NCI-H2196 (cell line): ENCODE measurements at regions not wholly inside any gene's neighbourhood (a gene's known extent, or its start where the extent isn't known, plus 50 kb on each side); places are given as distances from the start of the nearest gene placed in this dataset.
"Not testable (repeated sequence)": the region's sequence is repeated elsewhere in the genome, so short reads cannot be mapped to it uniquely, and the experiment has no call there.

ENCODE experiments used
- DNase-seq: peaks from one replicate; lab custom pipeline; 2025; ENCODE audit not compliant: unreplicated experiment; lab: John Stamatoyannopoulos, UW

GRCh38 chr7:130845581-130846085, 111.6 kb upstream of the KLF14 start:
- DNase-seq, result no peak

DNA sequence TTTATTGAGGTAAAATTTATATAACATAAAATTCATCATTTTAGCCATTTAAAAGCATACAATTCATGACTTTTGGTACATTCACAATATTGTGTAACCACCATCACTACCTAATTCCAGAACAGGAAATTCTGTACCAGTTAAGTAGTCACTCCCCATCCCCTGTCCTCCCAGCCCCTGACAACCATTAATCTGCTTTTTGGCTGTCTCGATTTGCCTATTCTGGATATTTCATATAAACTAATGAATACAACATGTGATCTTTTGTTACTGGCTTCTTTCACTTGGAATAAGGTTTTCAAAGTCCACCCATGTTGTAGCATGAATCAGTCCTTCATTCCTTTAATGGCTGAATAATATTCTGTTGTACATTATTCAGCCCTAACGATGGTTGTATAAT, 115.6 kb upstream of the KLF14 start:
- no peak for DNase-seq

DNA sequence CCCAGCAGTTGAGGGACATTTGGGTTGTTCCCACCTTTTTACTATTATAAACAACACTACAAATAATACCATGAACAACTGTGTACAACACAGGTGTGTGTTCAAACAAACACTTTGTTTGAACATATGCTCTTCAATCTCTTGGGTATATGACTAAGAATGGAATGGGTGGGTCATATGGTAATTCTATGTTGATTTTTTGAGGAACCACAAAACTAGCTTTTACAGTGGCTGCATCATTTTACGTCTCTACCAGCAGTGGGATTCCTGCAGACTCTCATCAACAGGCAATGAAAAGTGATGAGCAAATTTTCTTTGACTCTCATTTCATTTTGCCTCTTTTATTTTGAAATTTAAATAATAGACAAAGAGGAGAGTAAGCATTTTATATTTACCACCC, 116.9 kb upstream of the KLF14 start:
- DNase-seq, result no peak

GRCh38 chr7:130852867-130853266, 118.9 kb upstream of the KLF14 start:
- no peak for DNase-seq

GRCh38 chr7:130853503-130854279, 119.7 kb upstream of the KLF14 start:
- DNase-seq, result no peak

DNA sequence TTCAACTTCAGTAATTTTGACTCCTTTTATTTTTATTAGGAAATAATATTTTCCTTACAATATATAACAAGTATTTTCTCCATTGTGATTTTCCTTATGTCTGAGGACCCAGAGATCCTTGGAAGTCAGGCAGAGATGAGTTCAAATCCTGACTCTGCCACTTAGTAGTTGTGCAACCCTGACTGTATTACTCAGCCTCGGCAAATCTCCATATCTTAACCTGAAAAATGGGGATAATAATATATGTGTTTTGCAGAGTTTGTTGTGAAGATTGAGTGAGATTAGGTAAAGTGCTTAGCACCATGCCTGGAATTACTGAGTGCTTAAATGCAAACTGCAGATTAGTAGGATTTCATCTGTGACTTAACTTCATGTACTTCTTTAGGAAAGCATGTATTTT, 120.5 kb upstream of the KLF14 start:
- DNase-seq, result no peak

GRCh38 chr7:130856866-130857265, 122.9 kb upstream of the KLF14 start:
- no peak for DNase-seq

DNA sequence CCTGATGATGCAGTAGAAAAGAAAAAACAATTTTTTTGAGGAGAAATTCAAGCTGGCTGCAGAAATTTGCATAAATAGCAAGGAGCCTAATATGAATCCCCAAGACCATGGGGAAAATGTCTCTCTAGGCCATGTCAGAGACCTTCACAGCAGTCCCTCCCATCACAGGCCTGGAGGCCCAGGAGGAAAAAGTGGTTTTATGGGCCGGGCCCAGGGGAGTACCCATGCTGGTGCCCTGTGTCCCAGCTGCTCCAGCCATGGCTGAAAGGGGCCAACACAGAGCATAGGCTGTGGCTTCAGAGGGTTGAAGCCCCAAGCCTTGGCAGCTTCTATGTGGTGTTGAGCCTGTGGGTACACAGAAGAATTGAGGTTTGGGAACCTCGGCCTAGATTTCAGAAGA, 126.8 kb upstream of the KLF14 start:
- not testable (repeated sequence) for DNase-seq

GRCh38 chr7:130865408-130866236, 131.6 kb upstream of the KLF14 start:
- DNase-seq, result no peak

GRCh38 chr7:130867039-130867438, 133.0 kb upstream of the KLF14 start:
- DNase-seq, result no peak

DNA sequence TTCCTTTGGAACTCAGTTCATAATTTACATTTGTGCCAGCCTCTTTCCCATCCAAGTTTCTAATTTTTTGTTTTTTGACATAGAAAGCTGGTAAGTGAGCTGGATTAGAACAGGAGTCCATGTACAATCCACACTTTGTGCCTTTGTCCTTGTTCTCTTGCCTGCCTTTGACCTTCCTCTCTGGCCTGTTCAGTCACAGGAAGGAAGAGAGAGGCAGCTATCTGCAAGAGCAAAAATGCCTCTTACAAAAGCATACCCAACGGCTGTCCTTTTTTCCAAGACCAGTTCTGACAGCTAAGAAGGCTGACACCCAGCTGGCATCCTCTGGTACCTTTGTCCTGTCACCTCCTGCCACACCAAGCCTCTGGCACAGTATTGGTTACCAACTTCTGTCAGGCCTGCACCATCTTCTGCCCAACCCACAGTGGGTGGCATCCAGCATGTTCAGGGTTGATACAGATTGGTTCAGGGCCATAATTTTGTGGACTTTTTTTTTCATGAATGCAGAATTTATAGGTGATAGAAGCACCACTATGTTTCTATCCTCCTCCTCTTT, 133.7 kb upstream of the KLF14 start:
- DNase-seq, result no peak

DNA sequence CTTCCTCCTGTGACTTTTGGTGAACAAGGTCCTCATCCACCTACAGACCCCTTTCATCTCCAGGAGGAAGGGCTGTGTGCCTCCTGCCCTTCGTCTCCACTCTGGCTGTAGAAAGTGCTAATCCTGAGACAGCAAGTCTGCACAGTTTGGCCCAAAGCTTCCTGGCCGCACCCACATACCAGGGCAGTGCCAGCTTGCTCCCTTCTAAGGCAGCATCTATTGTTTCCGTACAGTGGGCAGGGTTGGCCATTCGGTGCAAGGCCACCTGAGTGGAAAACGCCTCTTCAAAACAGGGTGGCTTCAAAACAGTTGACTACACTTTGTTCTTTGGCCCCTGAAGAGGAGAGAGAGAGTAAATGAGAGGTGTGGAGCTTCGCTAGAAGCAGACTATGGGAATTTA, 134.1 kb upstream of the KLF14 start:
- DNase-seq, result no peak

DNA sequence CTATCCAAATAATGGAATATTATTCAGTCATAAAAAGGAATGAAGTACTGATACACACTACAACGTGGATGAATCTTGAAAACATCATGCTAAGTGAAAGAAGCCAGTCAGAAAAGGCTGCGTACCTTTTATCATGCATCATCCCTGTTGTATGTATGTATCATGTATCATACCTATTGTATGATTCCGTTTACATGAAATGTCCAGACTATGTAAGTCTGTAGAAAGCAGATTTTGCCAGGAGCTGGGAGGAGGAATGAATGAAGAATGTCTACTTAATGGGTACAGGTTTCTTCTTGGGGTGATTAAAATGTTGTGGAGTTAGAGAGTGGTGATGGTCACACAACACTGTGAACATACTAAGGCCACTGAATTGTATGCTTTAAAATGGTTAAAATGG, 135.9 kb upstream of the KLF14 start:
- DNase-seq, result no peak

DNA sequence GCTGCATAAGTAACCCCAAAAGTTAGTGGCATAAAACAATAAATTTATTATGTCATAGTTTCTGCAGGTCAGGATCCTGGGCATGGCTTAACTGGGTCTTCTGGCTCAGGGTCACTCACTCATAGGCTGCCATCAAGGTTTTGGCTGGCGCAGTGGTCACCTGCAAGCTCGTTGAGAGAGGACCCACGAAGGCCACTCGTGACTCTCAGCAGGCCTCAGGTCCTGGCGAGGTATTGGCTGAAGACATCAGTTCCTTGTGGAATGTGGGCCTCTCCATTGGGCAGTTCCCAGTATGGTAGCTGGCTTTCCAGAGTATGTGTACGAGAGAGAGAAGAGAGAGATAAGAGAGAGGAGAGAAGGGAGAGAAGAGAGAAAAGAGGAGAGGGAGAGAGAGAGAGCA, 138.3 kb upstream of the KLF14 start:
- DNase-seq, result no peak

DNA sequence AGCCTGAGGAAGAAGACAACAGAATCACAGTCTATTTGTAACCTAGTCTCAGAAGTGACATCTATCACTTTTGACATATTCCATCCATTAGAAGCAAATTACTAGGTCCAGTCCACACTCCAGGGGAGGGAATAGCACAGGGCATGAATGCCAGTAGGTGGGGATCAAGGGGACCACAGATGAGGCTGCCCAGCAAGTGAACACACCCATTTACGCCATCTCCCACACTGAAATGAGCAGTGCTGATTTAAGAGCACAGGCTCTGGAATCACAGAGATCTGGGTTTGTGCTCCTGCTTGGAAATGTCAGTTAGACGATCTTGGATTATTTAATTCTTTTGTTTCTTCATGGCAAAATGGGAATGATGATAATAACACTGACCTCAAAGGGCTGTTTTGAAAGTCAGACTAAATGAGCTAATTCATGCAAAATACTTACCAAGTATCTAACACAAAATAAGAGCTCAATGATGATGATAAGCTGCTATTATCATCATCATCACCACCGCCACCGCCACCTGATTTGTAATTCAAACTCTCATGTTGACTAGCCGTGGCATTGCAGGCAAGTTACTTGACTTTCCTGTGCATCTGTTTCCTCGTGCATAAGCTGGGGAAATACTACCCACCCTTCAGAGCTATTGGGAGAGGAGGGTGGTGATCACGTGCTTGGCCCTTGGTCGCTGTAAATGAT, 138.9 kb upstream of the KLF14 start:
- DNase-seq, result no peak

- no peak for DNase-seq
Observed at GRCh38 chr7:130874071-130874915, 140.3 kb upstream of the KLF14 start.

DNA sequence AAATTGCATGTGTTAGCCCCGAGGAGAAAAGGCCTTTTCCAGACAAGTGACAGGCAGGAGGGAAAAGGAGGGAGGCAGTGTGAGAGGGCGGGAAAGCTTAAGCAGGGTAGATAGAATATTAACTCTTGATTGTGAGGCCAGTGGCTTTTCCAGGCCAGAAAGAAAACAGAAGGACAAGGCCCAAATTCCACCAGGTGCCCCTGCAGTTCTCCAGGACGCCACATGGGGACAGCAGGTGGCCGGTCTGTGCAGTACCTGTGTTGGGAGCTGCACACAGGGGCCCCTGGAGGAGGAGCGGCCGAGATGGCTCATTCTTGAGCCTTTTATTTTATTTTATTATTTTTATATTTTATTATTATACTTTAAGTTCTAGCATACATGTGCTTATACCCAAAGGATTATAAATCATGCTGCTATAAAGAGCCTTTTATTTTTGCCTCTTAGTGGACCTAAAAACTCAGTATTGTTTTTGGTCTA, 141.3 kb upstream of the KLF14 start:
- peak; percentile 30 for DNase-seq

GRCh38 chr7:130875901-130876300, 141.9 kb upstream of the KLF14 start:
- DNase-seq, result no peak

GRCh38 chr7:130877236-130877990, 143.4 kb upstream of the KLF14 start:
- DNase-seq, result no peak

- no peak for DNase-seq
Observed at GRCh38 chr7:130877991-130878305, 143.9 kb upstream of the KLF14 start.
